T47D (cell line): ENCODE measurements at regions not wholly inside any gene's neighbourhood (a gene's known extent, or its start where the extent isn't known, plus 50 kb on each side); places are given as distances from the start of the nearest gene placed in this dataset.
"Not testable (repeated sequence)": the region's sequence is repeated elsewhere in the genome, so short reads cannot be mapped to it uniquely, and the experiment has no call there.

Source experiments
- DNase-seq, 2 experiments: peaks; one replicate each; pipeline versions ENCODE4 v3.0.0 to v3.0.0-alpha.2; 2011 to 2012; ENCODE audit warnings: low read depth in 1 of 2, low spot score in 1 of 2
- JUND ChIP-seq: IDR thresholded peaks from 2 replicates; pipeline ENCODE4 v1.6.1; 2012; ENCODE audit warnings: low read depth
- in situ Hi-C: cut with HindIII; loops from 2 replicates; pipeline ENCODE4 v1.10.0; 2016; ENCODE audit warnings: low sequenced_read_pairs, low pct_unique_long_range_greater_than_20kb

- no peak for DNase-seq
- no peak for TF ChIP-seq JUND
- in situ Hi-C loops: no loop called here
These were observed 60.5 kb downstream of the DSEL start for GRCh38 chr18:67455890-67456501.

- DNase-seq: no peak
- no peak for TF ChIP-seq JUND
- in situ Hi-C loops: no loop called here
These were observed 62.6 kb downstream of the DSEL start for GRCh38 chr18:67453901-67454300.

GRCh38 chr18:67451960-67452359 lies 64.6 kb downstream of the DSEL start:
- no peak for DNase-seq
- in situ Hi-C loops: no loop called here
- TF ChIP-seq JUND: no peak

- in situ Hi-C loops, DNase-seq: not testable (repeated sequence)
These were observed 65.4 kb downstream of the DSEL start for GRCh38 chr18:67451101-67451500.

GRCh38 chr18:67433971-67434370 lies 82.5 kb downstream of the DSEL start:
- no peak for DNase-seq
- in situ Hi-C loops: no loop called here
- no peak for TF ChIP-seq JUND

- DNase-seq: no peak
- in situ Hi-C loops: no loop called here
- TF ChIP-seq JUND: no peak
These were observed 83.7 kb downstream of the DSEL start for GRCh38 chr18:67432806-67433205.

GRCh38 chr18:67428805-67429204 lies 87.7 kb downstream of the DSEL start:
- DNase-seq: no peak
- in situ Hi-C loops: no loop called here
- TF ChIP-seq JUND: no peak

- DNase-seq: no peak
- in situ Hi-C loops: no loop called here
- no peak for TF ChIP-seq JUND
These were observed 88.4 kb downstream of the DSEL start for GRCh38 chr18:67428158-67428557.

- no peak for DNase-seq
- TF ChIP-seq JUND: no peak
- in situ Hi-C loops: no loop called here
These were observed 90.0 kb downstream of the DSEL start for GRCh38 chr18:67426486-67426885.

- TF ChIP-seq JUND: no peak
- in situ Hi-C loops: no loop called here
- DNase-seq: no peak
These were observed 90.8 kb downstream of the DSEL start for GRCh38 chr18:67425672-67426071.

- in situ Hi-C loops: no loop called here
- no peak for DNase-seq
- no peak for TF ChIP-seq JUND
These were observed 94.9 kb downstream of the DSEL start for GRCh38 chr18:67421651-67422050.

- peak; percentile 11 to 74 for DNase-seq
- no peak for TF ChIP-seq JUND
- in situ Hi-C loops: no loop called here
These were observed 98.5 kb downstream of the DSEL start for GRCh38 chr18:67417864-67418523.

GRCh38 chr18:67411116-67411515 lies 105.4 kb downstream of the DSEL start:
- TF ChIP-seq JUND: no peak
- no peak for DNase-seq
- in situ Hi-C loops: no loop called here
